ENCODE measurements at regions not wholly inside any gene's neighbourhood (a gene's known extent, or its start where the extent isn't known, plus 50 kb on each side); places are given as distances from the start of the nearest gene placed in this dataset.

- no peak for DNase-seq (ENCODE audit: extremely low read depth, low read depth)
- TF ChIP-seq CTCF (IDR thresholded peaks at IDR 0.05; ENCODE audit: low read depth, low read length): no peak
These were observed 1145.2 kb downstream of the BRD1 start for GRCh38 chr22:48682504-48682903.

GRCh38 chr22:48680601-48681000, 1147.1 kb downstream of the BRD1 start:
- no peak for TF ChIP-seq CTCF (IDR thresholded peaks at IDR 0.05; ENCODE audit: low read depth, low read length)

GRCh38 chr22:48679656-48680555, 1147.8 kb downstream of the BRD1 start:
- DNase-seq (ENCODE audit: extremely low read depth, low read depth): no peak
- no peak for TF ChIP-seq CTCF (IDR thresholded peaks at IDR 0.05; ENCODE audit: low read depth, low read length)

More at GRCh38 chr22:48680601-48681000, 1147.1 kb downstream of the BRD1 start:
- DNase-seq (ENCODE audit: extremely low read depth, low read depth): no peak

- TF ChIP-seq CTCF (IDR thresholded peaks at IDR 0.05; ENCODE audit: low read depth, low read length): no peak
- no peak for DNase-seq (ENCODE audit: extremely low read depth, low read depth)
These were observed 1149.2 kb downstream of the BRD1 start for GRCh38 chr22:48678171-48679135.

- TF ChIP-seq CTCF (IDR thresholded peaks at IDR 0.05; ENCODE audit: low read depth, low read length): no peak
- no peak for DNase-seq (ENCODE audit: extremely low read depth, low read depth)
These were observed 1150.1 kb downstream of the BRD1 start for GRCh38 chr22:48677621-48678020.

- TF ChIP-seq CTCF (IDR thresholded peaks at IDR 0.05; ENCODE audit: low read depth, low read length): no peak
- DNase-seq (ENCODE audit: extremely low read depth, low read depth): no peak
These were observed 1150.5 kb downstream of the BRD1 start for GRCh38 chr22:48677168-48677520.
